Cerebellar cortex (tissue), 1 donor: ENCODE measurements at regions not wholly inside any gene's neighbourhood (a gene's known extent, or its start where the extent isn't known, plus 50 kb on each side); places are given as distances from the start of the nearest gene placed in this dataset.

Experiments used
- DNase-seq: peaks from one replicate; pipeline ENCODE4 v3.0.0-alpha.2; 2015; ENCODE audit warnings: low spot score

DNA sequence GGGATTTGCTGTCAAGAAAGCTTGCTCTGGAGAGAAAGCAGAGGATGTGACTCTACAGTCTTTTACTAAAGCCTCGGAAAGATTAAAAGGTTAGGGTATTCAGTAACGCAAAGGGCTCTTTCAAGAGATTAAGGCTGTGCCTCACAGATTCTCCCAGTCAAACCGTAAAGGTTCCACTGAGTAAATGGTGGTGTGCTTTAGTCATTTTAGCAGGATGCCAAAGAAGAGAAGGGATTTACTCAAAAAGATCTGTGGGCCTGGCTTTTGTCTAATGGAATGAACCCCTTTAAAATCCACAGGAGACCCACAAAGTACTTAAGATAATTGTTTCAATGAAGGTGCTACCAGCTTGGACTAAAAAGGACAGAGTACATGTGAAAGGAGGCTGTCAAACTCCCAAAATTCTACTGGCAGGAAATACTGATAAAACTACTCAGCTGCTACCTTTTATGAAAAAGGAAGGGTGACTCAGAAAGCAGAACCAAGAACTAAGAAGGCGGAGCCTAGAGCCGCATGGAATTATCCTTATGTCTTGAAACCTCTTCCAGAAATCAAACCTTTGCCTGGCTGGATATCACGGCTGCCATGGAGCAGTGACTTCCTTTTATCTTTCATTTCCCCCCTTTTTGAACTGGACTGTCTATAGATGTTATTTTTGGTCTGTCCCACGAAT lies 670.2 kb upstream of the ZEB2 start:
- no peak for DNase-seq

- no peak for DNase-seq
These were observed 666.4 kb upstream of the ZEB2 start for GRCh38 chr2:145186303-145186702.

GRCh38 chr2:145185696-145186095 lies 665.8 kb upstream of the ZEB2 start:
- no peak for DNase-seq

DNA sequence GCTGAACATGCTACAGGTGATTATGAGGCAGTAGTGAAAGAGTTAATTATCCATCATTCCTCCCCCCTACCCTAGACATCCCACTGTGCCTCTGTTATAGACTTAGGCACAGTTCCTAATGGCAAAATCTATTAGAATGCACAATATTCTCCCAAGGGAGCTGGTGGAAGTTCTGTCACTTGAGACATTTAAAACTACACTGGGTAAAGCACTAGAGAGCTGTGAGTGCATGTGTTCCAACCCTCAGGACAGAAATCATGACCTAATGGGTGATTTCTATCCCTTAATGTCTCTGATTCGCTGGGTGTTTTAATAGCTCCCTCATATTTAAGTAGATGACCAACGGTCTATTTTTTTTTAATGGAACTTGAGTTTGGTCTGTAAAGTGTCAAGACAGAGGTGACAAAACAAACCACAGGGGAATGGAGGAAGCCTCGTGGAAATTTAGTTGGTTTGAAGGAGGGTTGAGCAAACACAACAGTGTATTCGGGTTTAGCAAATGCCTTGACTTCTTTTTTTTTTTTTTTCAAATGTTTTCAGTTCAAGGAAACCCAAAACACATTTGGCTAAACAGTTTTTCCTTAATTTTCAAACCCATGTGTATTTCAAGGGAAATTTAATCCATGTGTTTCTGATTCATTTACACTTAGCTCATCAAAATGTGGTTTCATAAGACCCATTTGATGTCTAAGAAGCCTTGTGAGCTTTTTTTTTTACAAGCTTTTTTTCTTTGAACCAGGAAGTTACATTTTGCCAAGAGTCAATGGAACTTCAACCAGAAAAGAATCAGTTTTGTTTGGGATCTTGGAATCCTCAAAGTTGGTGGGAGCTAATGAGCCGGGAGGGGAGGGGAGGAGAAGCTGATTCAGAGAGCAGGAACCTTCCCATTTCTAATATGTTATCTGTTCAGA lies 665.1 kb upstream of the ZEB2 start:
- no peak for DNase-seq

DNA sequence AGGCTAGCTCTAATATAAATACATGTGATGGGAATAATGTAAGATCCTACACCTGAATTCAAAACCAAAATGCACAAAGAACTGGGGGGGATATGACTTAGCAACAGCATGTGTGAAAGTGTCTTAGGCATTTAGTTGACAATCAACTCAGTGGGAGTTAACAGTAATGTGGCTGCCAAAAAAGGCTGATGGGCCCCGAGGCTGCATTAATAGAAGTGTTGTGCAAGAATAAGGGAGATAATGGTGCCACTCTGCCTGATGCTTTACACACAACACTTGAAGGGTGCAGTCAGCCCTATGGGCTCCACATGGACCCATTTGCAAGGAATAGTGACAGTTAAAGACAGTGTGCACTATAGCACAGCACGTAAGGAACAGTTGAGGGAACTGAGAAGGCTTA lies 649.4 kb upstream of the ZEB2 start:
- no peak for DNase-seq

- DNase-seq, result no peak
These were observed 648.2 kb upstream of the ZEB2 start for GRCh38 chr2:145168091-145168490.

- no peak for DNase-seq
These were observed 646.9 kb upstream of the ZEB2 start for GRCh38 chr2:145166731-145167302.

GRCh38 chr2:145161656-145162055 lies 641.7 kb upstream of the ZEB2 start:
- DNase-seq, result no peak

- DNase-seq, result no peak
These were observed 640.9 kb upstream of the ZEB2 start for GRCh38 chr2:145160855-145161254.

DNA sequence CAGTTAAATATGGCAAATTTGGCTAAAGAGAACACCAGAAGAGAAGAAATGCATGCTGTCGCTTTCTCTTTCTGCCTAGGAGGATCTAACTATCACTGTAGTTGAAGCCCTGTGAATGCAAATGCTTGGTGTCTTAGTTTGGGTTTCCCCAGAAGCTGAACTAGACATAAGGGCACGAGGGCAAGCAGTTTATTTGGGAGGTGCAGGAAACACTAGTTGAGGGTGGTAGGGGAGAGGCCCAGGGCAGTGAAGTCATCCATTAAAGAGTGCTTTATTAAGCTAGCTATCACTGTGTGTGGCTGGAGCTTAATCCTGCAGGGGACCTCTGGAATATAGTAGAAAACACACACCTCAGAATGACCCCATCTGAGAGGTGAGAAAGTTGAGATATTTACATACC lies 639.8 kb upstream of the ZEB2 start:
- DNase-seq, result no peak

DNA sequence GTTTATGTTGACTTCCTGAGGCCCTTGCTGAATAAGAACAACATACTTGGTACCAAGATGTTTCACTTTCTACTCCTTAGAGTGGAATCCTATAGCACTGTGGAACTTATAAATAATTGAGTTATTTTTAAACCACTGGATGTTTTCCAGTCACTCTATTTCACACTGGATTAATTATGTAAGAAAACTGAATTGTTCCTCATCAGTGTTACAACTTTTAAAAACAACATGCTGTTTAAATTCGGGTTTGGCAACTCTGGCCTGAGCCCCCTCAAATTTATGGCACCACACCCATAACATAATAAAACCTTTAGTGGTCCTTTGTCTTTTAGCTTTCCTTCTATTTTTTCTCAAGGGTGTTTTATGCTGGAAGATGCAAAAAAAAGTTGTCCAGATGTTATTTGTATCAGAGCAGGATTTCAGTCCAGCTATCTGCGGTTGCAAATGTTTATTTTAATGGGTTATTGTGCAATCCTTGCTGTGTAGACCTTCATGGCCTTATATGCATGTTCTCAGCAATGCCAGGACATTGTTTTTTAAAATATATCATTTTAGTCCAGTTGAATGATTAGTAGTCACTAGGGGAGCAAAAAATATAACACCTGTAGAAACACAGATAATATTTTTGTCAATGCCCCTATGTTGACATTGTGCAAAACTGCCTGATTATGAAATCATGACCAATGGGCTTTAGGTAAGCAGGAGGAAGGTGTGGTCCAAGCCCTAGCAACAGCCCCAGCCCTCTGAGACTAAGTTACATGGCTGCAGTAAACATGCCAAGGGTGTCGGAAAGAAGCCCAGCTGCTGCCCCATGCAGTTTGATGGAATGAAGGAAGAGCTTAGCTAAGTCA lies 638.0 kb upstream of the ZEB2 start:
- DNase-seq, result no peak

- DNase-seq, result no peak
These were observed 637.2 kb upstream of the ZEB2 start for GRCh38 chr2:145157036-145157675.

DNA sequence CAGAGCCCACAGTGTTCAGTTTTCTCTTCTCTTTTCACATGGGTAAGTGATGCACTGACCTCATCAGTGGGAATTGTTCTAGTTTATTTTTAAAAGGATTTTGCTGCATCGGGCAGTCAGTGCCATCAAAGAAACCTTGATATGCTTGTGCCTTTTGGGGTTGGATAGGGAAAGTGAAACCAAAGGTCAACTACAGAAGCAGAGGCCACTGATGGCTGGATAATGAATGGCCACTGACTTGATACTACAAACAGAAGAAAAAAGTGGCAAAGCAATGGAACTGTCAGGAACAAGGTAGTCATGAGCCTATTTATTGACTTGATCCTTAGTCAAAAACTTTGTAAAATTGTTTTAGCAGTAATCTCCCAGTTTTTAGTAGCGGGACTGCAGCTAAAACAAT lies 636.3 kb upstream of the ZEB2 start:
- DNase-seq, result no peak

GRCh38 chr2:145155196-145155595 lies 635.3 kb upstream of the ZEB2 start:
- no peak for DNase-seq

- DNase-seq, result no peak
These were observed 634.8 kb upstream of the ZEB2 start for GRCh38 chr2:145154731-145155130.

- no peak for DNase-seq
These were observed 626.8 kb upstream of the ZEB2 start for GRCh38 chr2:145146691-145147090.

DNA sequence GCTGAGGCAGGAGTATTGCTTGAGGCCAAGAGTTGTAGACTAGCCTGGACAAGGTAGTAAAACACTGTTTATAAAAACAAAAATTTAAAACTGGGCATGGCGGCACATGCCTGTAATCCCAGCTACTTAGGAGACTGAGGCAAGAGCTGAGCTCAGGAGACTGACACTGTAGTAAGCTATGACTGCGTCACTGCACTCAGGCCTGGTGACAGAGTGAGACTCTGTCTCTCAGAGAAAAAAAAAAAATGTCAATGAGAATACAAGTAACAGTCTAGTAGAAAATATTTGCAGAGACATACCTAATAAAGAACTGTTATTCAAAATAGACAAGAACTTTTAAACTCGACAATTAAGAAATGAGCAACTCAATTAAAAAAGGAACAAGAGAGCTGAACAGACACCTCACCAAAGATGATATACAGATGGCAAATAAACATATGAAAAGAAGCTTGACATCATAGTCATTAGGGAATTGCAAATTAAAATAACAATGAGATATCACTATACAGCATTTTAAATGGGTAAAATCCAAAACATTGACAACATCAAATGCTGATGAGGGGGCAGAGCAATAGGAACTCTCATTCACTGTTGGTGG lies 624.3 kb upstream of the ZEB2 start:
- no peak for DNase-seq

DNA sequence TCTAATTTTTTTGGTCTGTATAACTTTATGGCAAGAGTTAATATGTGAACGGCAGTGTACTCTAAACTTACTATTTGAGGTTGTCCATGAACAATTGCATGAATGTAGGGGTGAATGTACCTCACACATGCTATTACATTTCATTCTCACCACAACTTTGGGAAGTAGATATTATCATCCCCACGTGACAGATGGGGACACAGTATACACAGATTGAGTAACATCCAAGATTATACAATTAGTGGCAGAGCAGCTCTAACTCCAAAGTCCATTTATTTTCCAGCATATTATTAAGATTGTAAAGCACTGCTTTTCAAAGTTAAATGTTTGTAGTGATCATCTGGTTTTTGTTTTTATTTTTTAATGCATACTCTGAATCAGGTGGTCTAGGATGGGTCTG lies 622.1 kb upstream of the ZEB2 start:
- no peak for DNase-seq

DNA sequence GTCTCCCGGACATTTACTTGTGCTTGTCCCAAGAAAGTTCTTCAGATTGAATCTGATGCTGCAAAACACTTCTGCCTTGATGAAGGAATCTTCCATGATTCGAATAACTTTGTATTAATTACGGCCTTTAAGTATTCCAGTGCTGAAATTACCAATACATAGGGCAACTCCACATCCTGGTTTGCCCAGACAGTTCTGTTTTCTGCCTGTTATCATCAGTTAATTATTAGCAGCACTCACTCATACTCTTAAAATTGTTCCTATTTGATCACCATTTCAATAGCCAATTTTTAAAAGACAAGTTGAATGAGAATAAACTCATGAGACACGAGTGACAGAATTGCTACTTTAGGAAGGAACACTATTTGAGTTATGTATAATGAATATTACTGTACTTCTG lies 620.7 kb upstream of the ZEB2 start:
- DNase-seq, result no peak

- no peak for DNase-seq
These were observed 618.7 kb upstream of the ZEB2 start for GRCh38 chr2:145138626-145139025.

- DNase-seq, result no peak
These were observed 618.0 kb upstream of the ZEB2 start for GRCh38 chr2:145137901-145138300.
